ENCODE measurements at regions not wholly inside any gene's neighbourhood (a gene's known extent, or its start where the extent isn't known, plus 50 kb on each side); places are given as distances from the start of the nearest gene placed in this dataset.

- TF ChIP-seq CTCF (conservative IDR thresholded peaks at IDR 0.05) (no peak), ZFX (IDR thresholded peaks at IDR 0.05) (no peak)
Observed at GRCh38 chr1:83530506-83530905, 468.4 kb downstream of the TTLL7 start.

All from C4-2B (cell line).